Caco-2 (cell line): ENCODE measurements at regions not wholly inside any gene's neighbourhood (a gene's known extent, or its start where the extent isn't known, plus 50 kb on each side); places are given as distances from the start of the nearest gene placed in this dataset.
"Not testable (repeated sequence)": the region's sequence is repeated elsewhere in the genome, so short reads cannot be mapped to it uniquely, and the experiment has no call there.

Experiments
- BruUV-seq: library from RNA; stranded (reverse); fragments of 400-500 nt; replicated peaks from 2 replicates; lab custom pipeline; 2021; lab: Mats Ljungman, UMichigan
- CTCF ChIA-PET: fragments of 300-600 bp; sonication (Branson Sonifier 250); formaldehyde crosslinking; loops from one replicate; lab custom pipeline; 2022; ENCODE audit warnings: antibody characterized with exemption; lab: Charles Lee
- POLR2A ChIA-PET: fragments of 300-600 bp; sonication (Branson Sonifier 250); formaldehyde crosslinking; loops from one replicate; lab custom pipeline; 2022; ENCODE audit warnings: antibody characterized with exemption; lab: Charles Lee
- DNase-seq, 2 experiments: peaks; one replicate each; pipeline versions ENCODE4 v3.0.0 to v3.0.0-alpha.2; 2020 to 2022
- H3K27me3 ChIP-seq: replicated peaks from 2 replicates; pipeline ENCODE4 v1.6.0; 2011; ENCODE audit warnings: low read length; ENCODE audit not compliant: control insufficient read depth, insufficient read depth
- H3K36me3 ChIP-seq: 2 replicates; pipeline ENCODE4 v1.5.1; 2011; ENCODE audit warnings: low read length; ENCODE audit not compliant: control insufficient read depth, insufficient read depth
- H3K4me1 ChIP-seq: fragments of 250-450 bp; sonication (Bioruptor Pico); 2 replicates; pipeline ENCODE4 v1.5.1; 2020; ENCODE audit warnings: mild to moderate bottlenecking
- H3K4me3 ChIP-seq: 2 replicates; pipeline ENCODE4 v1.5.1; 2011; ENCODE audit warnings: low read depth, mild to moderate bottlenecking, control low read depth, low read length
- H3K9me3 ChIP-seq: fragments of 250-450 bp; sonication (Bioruptor Pico); 2 replicates; pipeline ENCODE4 v1.5.1; 2020; ENCODE audit warnings: mild to moderate bottlenecking, moderate library complexity
- H3K27ac Mint-ChIP-seq: one replicate; pipeline ENCODE4 v1.8.0; 2022; ENCODE audit warnings: mixed read lengths; ENCODE audit not compliant: unreplicated experiment
- H3K27me3 Mint-ChIP-seq: one replicate; pipeline ENCODE4 v1.8.0; 2022; ENCODE audit warnings: mixed read lengths; ENCODE audit not compliant: insufficient read depth, unreplicated experiment
- H3K36me3 Mint-ChIP-seq: one replicate; pipeline ENCODE4 v1.8.0; 2022; ENCODE audit warnings: mild to moderate bottlenecking, mixed read lengths; ENCODE audit not compliant: insufficient read depth, unreplicated experiment
- H3K4me1 Mint-ChIP-seq: one replicate; pipeline ENCODE4 v1.8.0; 2022; ENCODE audit warnings: low read depth, mixed read lengths; ENCODE audit not compliant: unreplicated experiment
- H3K4me3 Mint-ChIP-seq: one replicate; pipeline ENCODE4 v1.8.0; 2022; ENCODE audit warnings: mild to moderate bottlenecking, moderate library complexity, mixed read lengths; ENCODE audit not compliant: unreplicated experiment
- H3K9me3 Mint-ChIP-seq: one replicate; pipeline ENCODE4 v1.8.0; 2022; ENCODE audit warnings: mixed read lengths; ENCODE audit not compliant: unreplicated experiment
- intact Hi-C: fragments of 100-400 bp; cut with micrococcal nuclease; formaldehyde crosslinking; loops from one replicate; pipeline ENCODE4 v1.10.0; 2022; ENCODE audit not compliant: unreplicated experiment
- TF ChIP-seq, protein P1 (sequence below), 2 experiments: fragments of 200-600 bp in 1 of 2; IDR thresholded peaks; 1 replicate in 1 of 2; 2 replicates in 1 of 2; pipeline versions ENCODE4 v1.5.1 to v1.8.0; 2011 to 2022; ENCODE audit warnings: antibody characterized with exemption in 1 of 2, control low read depth in 1 of 2, inconsistent platforms in 1 of 2, low read depth in 1 of 2, low read length in 1 of 2, mild to moderate bottlenecking in 1 of 2, moderate library complexity in 1 of 2; ENCODE audit not compliant: insufficient read depth in 1 of 2, severe bottlenecking in 1 of 2, unreplicated experiment in 1 of 2

DNA sequence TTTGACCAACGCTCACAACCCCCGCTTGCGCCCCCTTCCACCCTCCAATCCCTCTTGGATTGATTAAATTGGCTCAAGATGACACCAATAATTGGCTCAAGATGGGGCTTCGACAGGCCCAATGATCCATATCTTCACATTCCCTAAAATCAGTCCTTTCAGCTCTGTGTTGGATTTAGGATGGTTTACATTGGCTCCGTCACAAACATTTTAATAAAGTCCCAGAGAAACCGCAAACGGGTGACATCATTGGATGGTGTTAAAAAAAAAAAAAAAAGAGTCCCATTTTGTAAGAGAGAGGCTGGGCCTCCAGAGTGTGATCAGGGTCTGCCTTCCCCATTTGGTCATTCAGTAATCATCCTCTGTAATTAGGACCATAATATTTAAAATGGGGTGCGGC is 113.4 kb upstream of the MRPS22 start:
- no peak overlapping the region for H3K27ac Mint-ChIP-seq
- H3K27me3 Mint-ChIP-seq, result no peaks in the 10 kb centered on the region
- no peaks in the 10 kb centered on the region for H3K9me3 Mint-ChIP-seq
- H3K4me1 Mint-ChIP-seq, result no peaks in the 10 kb centered on the region
- BruUV-seq, result no TSS peak
- H3K4me3 Mint-ChIP-seq, result no peak overlapping the region
- DNase-seq, result no peak
- H3K4me3 ChIP-seq, result no peak overlapping the region
- H3K36me3 ChIP-seq, result no peaks in the 10 kb centered on the region
- intact Hi-C loops, result no loop called here
- no peaks in the 10 kb centered on the region for H3K9me3 ChIP-seq
- H3K4me1 ChIP-seq, result no peaks in the 10 kb centered on the region
- ChIA-PET POLR2A (no interaction called here), CTCF (no interaction called here)
- TF ChIP-seq, protein P1, sequence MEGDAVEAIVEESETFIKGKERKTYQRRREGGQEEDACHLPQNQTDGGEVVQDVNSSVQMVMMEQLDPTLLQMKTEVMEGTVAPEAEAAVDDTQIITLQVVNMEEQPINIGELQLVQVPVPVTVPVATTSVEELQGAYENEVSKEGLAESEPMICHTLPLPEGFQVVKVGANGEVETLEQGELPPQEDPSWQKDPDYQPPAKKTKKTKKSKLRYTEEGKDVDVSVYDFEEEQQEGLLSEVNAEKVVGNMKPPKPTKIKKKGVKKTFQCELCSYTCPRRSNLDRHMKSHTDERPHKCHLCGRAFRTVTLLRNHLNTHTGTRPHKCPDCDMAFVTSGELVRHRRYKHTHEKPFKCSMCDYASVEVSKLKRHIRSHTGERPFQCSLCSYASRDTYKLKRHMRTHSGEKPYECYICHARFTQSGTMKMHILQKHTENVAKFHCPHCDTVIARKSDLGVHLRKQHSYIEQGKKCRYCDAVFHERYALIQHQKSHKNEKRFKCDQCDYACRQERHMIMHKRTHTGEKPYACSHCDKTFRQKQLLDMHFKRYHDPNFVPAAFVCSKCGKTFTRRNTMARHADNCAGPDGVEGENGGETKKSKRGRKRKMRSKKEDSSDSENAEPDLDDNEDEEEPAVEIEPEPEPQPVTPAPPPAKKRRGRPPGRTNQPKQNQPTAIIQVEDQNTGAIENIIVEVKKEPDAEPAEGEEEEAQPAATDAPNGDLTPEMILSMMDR (IDR thresholded peaks at IDR 0.05; ENCODE audit: insufficient read depth in 1 of 2, low read depth in 1 of 2, low read length in 1 of 2, severe bottlenecking in 1 of 2, unreplicated experiment in 1 of 2), result no peak
- no peaks in the 10 kb centered on the region; the same call in 1 of the 2 replicates for H3K27me3 ChIP-seq
- H3K36me3 Mint-ChIP-seq, result no peaks in the 10 kb centered on the region

DNA sequence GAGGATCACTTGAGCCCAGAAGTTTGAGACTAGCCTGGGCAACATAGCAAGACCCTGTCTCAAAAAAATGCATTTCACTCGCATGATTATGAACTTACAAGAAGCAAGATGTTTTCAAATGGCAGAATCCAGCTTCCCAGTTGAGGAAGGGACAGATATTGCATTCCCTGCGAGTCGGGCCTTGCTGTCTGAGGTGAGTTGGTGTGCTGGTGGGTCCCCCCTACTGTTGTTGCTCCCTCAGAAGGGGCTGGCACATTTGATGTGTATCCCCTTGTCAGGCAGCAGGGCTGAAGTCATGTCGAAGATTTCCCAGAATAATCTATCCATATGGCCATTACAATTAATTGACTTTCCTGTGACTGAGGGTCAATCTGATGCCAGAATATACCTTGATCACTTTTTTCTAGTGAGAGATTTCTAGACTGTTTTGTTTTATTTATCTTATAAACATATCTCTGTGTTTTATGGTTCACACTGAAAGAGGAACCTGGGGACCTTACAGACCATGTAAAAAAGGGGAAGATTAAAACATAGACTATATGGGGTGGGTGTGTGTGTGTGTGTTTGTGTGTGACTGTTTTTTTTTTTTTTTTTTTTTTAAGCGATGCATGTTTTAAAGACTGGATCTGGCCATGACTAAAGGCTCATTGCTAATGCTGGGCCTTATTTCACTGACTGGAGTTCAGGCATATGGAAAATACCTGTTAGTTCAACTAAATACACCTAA is 112.1 kb upstream of the MRPS22 start:
- intact Hi-C loops, result no loop called here
- Mint-ChIP-seq H3K4me1 (no peaks in the 10 kb centered on the region), H3K27ac (no peak overlapping the region), H3K27me3 (no peaks in the 10 kb centered on the region), H3K9me3 (no peaks in the 10 kb centered on the region), H3K4me3 (no peak overlapping the region), H3K36me3 (no peaks in the 10 kb centered on the region)
- Histone ChIP-seq H3K4me1 (no peaks in the 10 kb centered on the region), H3K27me3 (no peaks in the 10 kb centered on the region; the same call in 1 of the 2 replicates), H3K9me3 (no peaks in the 10 kb centered on the region), H3K36me3 (no peaks in the 10 kb centered on the region), H3K4me3 (no peak overlapping the region)
- no peak for DNase-seq
- TF ChIP-seq, protein P1 (IDR thresholded peaks at IDR 0.05; ENCODE audit: insufficient read depth in 1 of 2, low read depth in 1 of 2, low read length in 1 of 2, severe bottlenecking in 1 of 2, unreplicated experiment in 1 of 2), result no peak
- ChIA-PET CTCF (no interaction called here), POLR2A (no interaction called here)
- BruUV-seq, result no TSS peak

DNA sequence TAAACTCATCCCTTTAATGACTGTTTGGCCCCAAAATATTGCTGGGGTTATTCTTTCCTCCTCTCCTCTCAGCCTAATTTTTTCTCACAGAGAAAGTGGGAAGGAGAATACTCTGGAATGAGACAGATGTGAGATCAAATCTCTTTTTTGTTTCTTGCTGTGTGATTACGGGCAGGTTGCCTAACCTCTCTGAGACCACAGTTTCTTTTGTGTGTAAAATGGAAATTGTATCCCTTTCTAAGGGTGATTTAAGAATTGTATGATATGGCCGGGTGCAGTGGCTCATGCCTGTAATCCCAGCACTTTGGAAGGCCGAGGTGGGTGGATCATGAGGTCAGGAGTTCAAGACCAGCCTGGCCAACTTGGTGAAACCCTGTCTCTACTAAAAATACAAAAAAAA is 111.5 kb upstream of the MRPS22 start:
- H3K9me3 Mint-ChIP-seq, H3K9me3 ChIP-seq, DNase-seq, H3K4me1 ChIP-seq, BruUV-seq, H3K4me3 Mint-ChIP-seq, H3K27me3 ChIP-seq, H3K36me3 Mint-ChIP-seq, H3K4me1 Mint-ChIP-seq, H3K27ac Mint-ChIP-seq, POLR2A ChIA-PET, H3K27me3 Mint-ChIP-seq, intact Hi-C loops, CTCF ChIA-PET, H3K36me3 ChIP-seq, H3K4me3 ChIP-seq: not testable (repeated sequence)
